GM12878 (cell line): ENCODE measurements at regions not wholly inside any gene's neighbourhood (a gene's known extent, or its start where the extent isn't known, plus 50 kb on each side); places are given as distances from the start of the nearest gene placed in this dataset.

Experiments
- EP300 ChIP-seq, 2 experiments: fragments of 150-350 bp in 1 of 2; IDR thresholded peaks; 2 replicates each; pipeline ENCODE4 v1.6.1; 2011 to 2012; ENCODE audit warnings: low read depth in 2 of 2, low read length in 2 of 2, borderline replicate concordance in 1 of 2, improper control_type of control experiment in 1 of 2, inconsistent platforms in 1 of 2; ENCODE audit not compliant: control insufficient read depth in 1 of 2
- FOXM1 ChIP-seq: IDR thresholded peaks from 2 replicates; pipeline ENCODE4 v1.6.1; 2012; ENCODE audit warnings: low read depth, mild to moderate bottlenecking, inconsistent platforms, low read length, moderate library complexity
- GABPA ChIP-seq: IDR thresholded peaks from 2 replicates; pipeline ENCODE4 v1.6.1; 2014; ENCODE audit warnings: antibody characterized with exemption, low read depth, mild to moderate bottlenecking, inconsistent platforms
- MYC ChIP-seq: IDR thresholded peaks from 2 replicates; pipeline ENCODE4 v1.6.1; 2011; ENCODE audit warnings: mild to moderate bottlenecking, low read length, moderate library complexity, inconsistent platforms; ENCODE audit not compliant: insufficient read depth, insufficient replicate concordance, insufficient read length, severe bottlenecking
- POLR2AphosphoS5 ChIP-seq: IDR thresholded peaks from 2 replicates; pipeline ENCODE4 v1.6.1; 2011; ENCODE audit warnings: mild to moderate bottlenecking, low read length, inconsistent platforms
- SMAD1 ChIP-seq: fragments of 450-650 bp; IDR thresholded peaks from 2 replicates; pipeline ENCODE4 v1.6.1; 2018; ENCODE audit warnings: mild to moderate bottlenecking, low read depth; ENCODE audit not compliant: partially characterized antibody
- SMC3 ChIP-seq: IDR thresholded peaks from 2 replicates; pipeline ENCODE4 v1.6.1; 2011; ENCODE audit warnings: low read length, improper control_type of control experiment, borderline replicate concordance
- TF ChIP-seq, protein P1 (sequence below): fragments of 450-650 bp; IDR thresholded peaks from 2 replicates; pipeline ENCODE4 v1.6.1; 2018; ENCODE audit warnings: mild to moderate bottlenecking, low read depth, moderate library complexity; ENCODE audit not compliant: partially characterized antibody
- TF ChIP-seq, protein P2 (sequence below), 3 experiments: IDR thresholded peaks in 2 of 3; conservative IDR thresholded peaks in 1 of 3; 2 replicates each; pipeline ENCODE4 v1.5.1; 2011; ENCODE audit warnings: low read depth in 3 of 3, low read length in 3 of 3, mild to moderate bottlenecking in 3 of 3, control low read depth in 2 of 3, moderate library complexity in 2 of 3, inconsistent platforms in 1 of 3, mixed read lengths in 1 of 3; ENCODE audit not compliant: control insufficient read depth in 2 of 3, insufficient read depth in 1 of 3; ENCODE audit errors: extremely low read depth in 1 of 3
- TF ChIP-seq, protein P3 (sequence below): IDR thresholded peaks from 2 replicates; pipeline ENCODE4 v1.6.1; 2012; ENCODE audit warnings: low read depth, low read length, improper control_type of control experiment
- TF ChIP-seq, protein P4 (sequence below): IDR thresholded peaks from 2 replicates; pipeline ENCODE4 v1.6.1; 2011; ENCODE audit warnings: low read depth, mild to moderate bottlenecking, low read length, moderate library complexity, borderline replicate concordance; ENCODE audit errors: extremely low read depth

DNA sequence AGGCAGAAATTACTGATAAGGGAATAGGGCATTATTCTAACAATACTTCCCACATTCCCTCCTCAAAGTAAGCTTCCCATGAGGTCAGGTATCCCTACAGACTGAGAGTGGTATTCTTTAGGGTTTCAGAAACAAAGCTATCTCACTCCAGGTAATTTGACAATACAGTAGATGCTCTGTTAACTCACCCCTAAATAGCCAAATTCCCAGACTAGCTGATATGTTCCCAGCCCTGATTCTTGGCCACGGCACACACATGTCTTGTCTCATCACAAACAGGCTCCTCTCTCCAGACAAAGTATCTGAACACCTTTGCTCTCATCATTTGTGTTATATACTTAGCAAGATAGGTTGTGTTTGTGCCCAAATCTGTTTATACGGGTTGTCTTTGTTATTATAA, 139.9 kb downstream of the ZNF608 start:
- TF ChIP-seq MYC: no peak
- TF ChIP-seq EP300 (IDR thresholded peaks at IDR 0.05; ENCODE audit: borderline replicate concordance in 1 of 2, control insufficient read depth in 1 of 2, low read depth in 2 of 2, low read length in 2 of 2): no peak
- TF ChIP-seq, protein P1, sequence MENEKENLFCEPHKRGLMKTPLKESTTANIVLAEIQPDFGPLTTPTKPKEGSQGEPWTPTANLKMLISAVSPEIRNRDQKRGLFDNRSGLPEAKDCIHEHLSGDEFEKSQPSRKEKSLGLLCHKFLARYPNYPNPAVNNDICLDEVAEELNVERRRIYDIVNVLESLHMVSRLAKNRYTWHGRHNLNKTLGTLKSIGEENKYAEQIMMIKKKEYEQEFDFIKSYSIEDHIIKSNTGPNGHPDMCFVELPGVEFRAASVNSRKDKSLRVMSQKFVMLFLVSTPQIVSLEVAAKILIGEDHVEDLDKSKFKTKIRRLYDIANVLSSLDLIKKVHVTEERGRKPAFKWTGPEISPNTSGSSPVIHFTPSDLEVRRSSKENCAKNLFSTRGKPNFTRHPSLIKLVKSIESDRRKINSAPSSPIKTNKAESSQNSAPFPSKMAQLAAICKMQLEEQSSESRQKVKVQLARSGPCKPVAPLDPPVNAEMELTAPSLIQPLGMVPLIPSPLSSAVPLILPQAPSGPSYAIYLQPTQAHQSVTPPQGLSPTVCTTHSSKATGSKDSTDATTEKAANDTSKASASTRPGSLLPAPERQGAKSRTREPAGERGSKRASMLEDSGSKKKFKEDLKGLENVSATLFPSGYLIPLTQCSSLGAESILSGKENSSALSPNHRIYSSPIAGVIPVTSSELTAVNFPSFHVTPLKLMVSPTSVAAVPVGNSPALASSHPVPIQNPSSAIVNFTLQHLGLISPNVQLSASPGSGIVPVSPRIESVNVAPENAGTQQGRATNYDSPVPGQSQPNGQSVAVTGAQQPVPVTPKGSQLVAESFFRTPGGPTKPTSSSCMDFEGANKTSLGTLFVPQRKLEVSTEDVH: no peak
- TF ChIP-seq, protein P2, sequence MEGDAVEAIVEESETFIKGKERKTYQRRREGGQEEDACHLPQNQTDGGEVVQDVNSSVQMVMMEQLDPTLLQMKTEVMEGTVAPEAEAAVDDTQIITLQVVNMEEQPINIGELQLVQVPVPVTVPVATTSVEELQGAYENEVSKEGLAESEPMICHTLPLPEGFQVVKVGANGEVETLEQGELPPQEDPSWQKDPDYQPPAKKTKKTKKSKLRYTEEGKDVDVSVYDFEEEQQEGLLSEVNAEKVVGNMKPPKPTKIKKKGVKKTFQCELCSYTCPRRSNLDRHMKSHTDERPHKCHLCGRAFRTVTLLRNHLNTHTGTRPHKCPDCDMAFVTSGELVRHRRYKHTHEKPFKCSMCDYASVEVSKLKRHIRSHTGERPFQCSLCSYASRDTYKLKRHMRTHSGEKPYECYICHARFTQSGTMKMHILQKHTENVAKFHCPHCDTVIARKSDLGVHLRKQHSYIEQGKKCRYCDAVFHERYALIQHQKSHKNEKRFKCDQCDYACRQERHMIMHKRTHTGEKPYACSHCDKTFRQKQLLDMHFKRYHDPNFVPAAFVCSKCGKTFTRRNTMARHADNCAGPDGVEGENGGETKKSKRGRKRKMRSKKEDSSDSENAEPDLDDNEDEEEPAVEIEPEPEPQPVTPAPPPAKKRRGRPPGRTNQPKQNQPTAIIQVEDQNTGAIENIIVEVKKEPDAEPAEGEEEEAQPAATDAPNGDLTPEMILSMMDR (IDR thresholded peaks at IDR 0.05 in 2 of 3, conservative IDR thresholded peaks at IDR 0.05 in 1 of 3; ENCODE audit: control insufficient read depth in 2 of 3, extremely low read depth in 1 of 3, insufficient read depth in 1 of 3, low read depth in 3 of 3, low read length in 3 of 3): no peak
- TF ChIP-seq, protein P3, sequence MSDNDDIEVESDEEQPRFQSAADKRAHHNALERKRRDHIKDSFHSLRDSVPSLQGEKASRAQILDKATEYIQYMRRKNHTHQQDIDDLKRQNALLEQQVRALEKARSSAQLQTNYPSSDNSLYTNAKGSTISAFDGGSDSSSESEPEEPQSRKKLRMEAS: no peak
- TF ChIP-seq, protein P4, sequence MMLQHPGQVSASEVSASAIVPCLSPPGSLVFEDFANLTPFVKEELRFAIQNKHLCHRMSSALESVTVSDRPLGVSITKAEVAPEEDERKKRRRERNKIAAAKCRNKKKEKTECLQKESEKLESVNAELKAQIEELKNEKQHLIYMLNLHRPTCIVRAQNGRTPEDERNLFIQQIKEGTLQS: no peak
- TF ChIP-seq FOXM1: no peak
- no peak for TF ChIP-seq GABPA
- no peak for TF ChIP-seq SMC3
- TF ChIP-seq SMAD1: no peak
- no peak for TF ChIP-seq POLR2AphosphoS5
